ENCODE measurements at regions not wholly inside any gene's neighbourhood (a gene's known extent, or its start where the extent isn't known, plus 50 kb on each side); places are given as distances from the start of the nearest gene placed in this dataset.

DNA sequence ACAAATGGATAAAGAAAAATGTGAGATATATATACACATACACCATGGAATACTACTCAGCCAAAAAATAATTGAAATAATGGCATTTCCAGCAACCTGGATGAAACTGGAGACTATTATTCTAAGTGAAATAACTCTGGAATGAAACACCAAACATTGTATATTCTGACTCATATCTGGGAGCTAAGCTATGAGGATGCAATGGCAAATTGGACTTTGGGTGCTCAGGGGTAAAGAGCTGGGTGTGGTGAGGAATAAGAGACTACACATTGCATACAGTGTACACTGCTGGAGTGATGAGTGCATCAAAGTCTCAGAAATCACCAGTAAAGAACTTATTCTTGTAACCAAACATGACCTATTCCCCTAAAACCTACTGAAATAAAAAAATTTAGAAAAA lies 636.0 kb upstream of the LRATD1 start:
- TF ChIP-seq ZNF274 (IDR thresholded peaks at IDR 0.05; ENCODE audit: low read depth, low read length) (no peak), YY1 (IDR thresholded peaks at IDR 0.05; ENCODE audit: insufficient read depth, insufficient read length) (no peak)

Measured in NT2/D1 (cell line).